ENCODE measurements at regions not wholly inside any gene's neighbourhood (a gene's known extent, or its start where the extent isn't known, plus 50 kb on each side); places are given as distances from the start of the nearest gene placed in this dataset.
A peak's percentile ranks its signal among the peaks of the same experiment; 100 is the strongest.

GRCh38 chr11:104620991-104621390 is 277.3 kb downstream of the CASP12 start:
- no peaks in the 10 kb centered on the region for H4K20me1 ChIP-seq (ENCODE audit: control insufficient read depth, extremely low read depth, insufficient read depth, low read length)

DNA sequence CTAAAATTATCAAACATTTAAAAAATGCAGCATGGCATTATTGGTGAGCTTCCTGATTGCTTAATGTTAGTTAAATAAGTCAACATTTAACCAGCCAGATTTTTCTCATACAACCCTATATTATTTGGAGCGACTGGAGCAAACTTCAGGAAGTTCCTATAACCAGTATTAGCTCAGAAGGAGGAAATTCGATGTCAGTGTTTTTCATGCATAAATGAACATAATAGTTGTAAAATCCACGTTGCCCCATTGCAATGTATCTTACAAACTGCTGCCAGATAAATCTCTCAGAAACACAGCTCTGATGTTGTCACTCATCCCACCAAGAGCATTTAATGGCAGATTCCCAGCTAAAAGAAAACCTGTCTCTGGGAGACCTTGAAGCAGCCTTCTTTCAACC is 278.5 kb downstream of the CASP12 start:
- Histone ChIP-seq H3K27me3 (ENCODE audit: control insufficient read depth, insufficient read depth, low read length) (no peaks in the 10 kb centered on the region), H2AFZ (ENCODE audit: low read length) (no peak overlapping the region), H3K27ac (ENCODE audit: insufficient read depth, low read length) (no peak overlapping the region), H3K4me3 (replicated peaks in 1 of 4; ENCODE audit: control extremely low read depth in 1 of 4, insufficient read depth in 1 of 4, low read depth in 3 of 4, low read length in 4 of 4) (no peak overlapping the region), H3K4me1 (ENCODE audit: control insufficient read depth, extremely low read depth, insufficient read depth, low read length) (peaks cover 2% of the 10 kb centered on the region), H3K79me2 (ENCODE audit: control insufficient read depth, insufficient read depth, low read length) (no peaks in the 10 kb centered on the region), H3K9me3 (ENCODE audit: control insufficient read depth, insufficient read depth, low read depth, low read length) (no peaks in the 10 kb centered on the region), H3K4me2 (ENCODE audit: extremely low read depth, insufficient read depth, low read length) (no peak overlapping the region), H3K36me3 (ENCODE audit: control insufficient read depth, insufficient read depth, low read length) (no peaks in the 10 kb centered on the region), H3K9ac (ENCODE audit: insufficient read depth, low read length) (no peak overlapping the region), H4K20me1 (ENCODE audit: control insufficient read depth, extremely low read depth, insufficient read depth, low read length) (no peaks in the 10 kb centered on the region)
- TF ChIP-seq EZH2 (IDR thresholded peaks at IDR 0.05; ENCODE audit: low read length, missing control alignments): no peak
- TF ChIP-seq, protein P1, sequence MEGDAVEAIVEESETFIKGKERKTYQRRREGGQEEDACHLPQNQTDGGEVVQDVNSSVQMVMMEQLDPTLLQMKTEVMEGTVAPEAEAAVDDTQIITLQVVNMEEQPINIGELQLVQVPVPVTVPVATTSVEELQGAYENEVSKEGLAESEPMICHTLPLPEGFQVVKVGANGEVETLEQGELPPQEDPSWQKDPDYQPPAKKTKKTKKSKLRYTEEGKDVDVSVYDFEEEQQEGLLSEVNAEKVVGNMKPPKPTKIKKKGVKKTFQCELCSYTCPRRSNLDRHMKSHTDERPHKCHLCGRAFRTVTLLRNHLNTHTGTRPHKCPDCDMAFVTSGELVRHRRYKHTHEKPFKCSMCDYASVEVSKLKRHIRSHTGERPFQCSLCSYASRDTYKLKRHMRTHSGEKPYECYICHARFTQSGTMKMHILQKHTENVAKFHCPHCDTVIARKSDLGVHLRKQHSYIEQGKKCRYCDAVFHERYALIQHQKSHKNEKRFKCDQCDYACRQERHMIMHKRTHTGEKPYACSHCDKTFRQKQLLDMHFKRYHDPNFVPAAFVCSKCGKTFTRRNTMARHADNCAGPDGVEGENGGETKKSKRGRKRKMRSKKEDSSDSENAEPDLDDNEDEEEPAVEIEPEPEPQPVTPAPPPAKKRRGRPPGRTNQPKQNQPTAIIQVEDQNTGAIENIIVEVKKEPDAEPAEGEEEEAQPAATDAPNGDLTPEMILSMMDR (conservative IDR thresholded peaks at IDR 0.05 in 1 of 2, IDR thresholded peaks at IDR 0.05 in 1 of 2; ENCODE audit: low read depth in 1 of 2, low read length in 2 of 2): no peak
- DNase-seq (ENCODE audit: low read depth in 2 of 2): no peak

More at GRCh38 chr11:104620991-104621390, 277.3 kb downstream of the CASP12 start:
- no peak for DNase-seq (ENCODE audit: low read depth in 2 of 2)
- Histone ChIP-seq H3K4me3 (replicated peaks in 1 of 4; ENCODE audit: control extremely low read depth in 1 of 4, insufficient read depth in 1 of 4, low read depth in 3 of 4, low read length in 4 of 4) (no peak overlapping the region), H3K4me1 (ENCODE audit: control insufficient read depth, extremely low read depth, insufficient read depth, low read length) (peaks cover 2% of the 10 kb centered on the region), H3K79me2 (ENCODE audit: control insufficient read depth, insufficient read depth, low read length) (no peaks in the 10 kb centered on the region), H3K9me3 (ENCODE audit: control insufficient read depth, insufficient read depth, low read depth, low read length) (no peaks in the 10 kb centered on the region), H2AFZ (ENCODE audit: low read length) (no peak overlapping the region), H3K36me3 (ENCODE audit: control insufficient read depth, insufficient read depth, low read length) (no peaks in the 10 kb centered on the region), H3K27ac (ENCODE audit: insufficient read depth, low read length) (no peak overlapping the region), H3K9ac (ENCODE audit: insufficient read depth, low read length) (no peak overlapping the region), H3K4me2 (ENCODE audit: extremely low read depth, insufficient read depth, low read length) (no peak overlapping the region), H3K27me3 (ENCODE audit: control insufficient read depth, insufficient read depth, low read length) (no peaks in the 10 kb centered on the region)
- no peak for TF ChIP-seq EZH2 (IDR thresholded peaks at IDR 0.05; ENCODE audit: low read length, missing control alignments)

- Histone ChIP-seq H3K36me3 (ENCODE audit: control insufficient read depth, insufficient read depth, low read length) (no peaks in the 10 kb centered on the region), H3K9ac (ENCODE audit: insufficient read depth, low read length) (no peak overlapping the region), H3K4me2 (ENCODE audit: extremely low read depth, insufficient read depth, low read length) (no peak overlapping the region), H3K9me3 (ENCODE audit: control insufficient read depth, insufficient read depth, low read depth, low read length) (no peaks in the 10 kb centered on the region), H2AFZ (ENCODE audit: low read length) (peak overlapping the region; percentile 49), H4K20me1 (ENCODE audit: control insufficient read depth, extremely low read depth, insufficient read depth, low read length) (no peaks in the 10 kb centered on the region), H3K4me3 (replicated peaks in 1 of 4; ENCODE audit: control extremely low read depth in 1 of 4, insufficient read depth in 1 of 4, low read depth in 3 of 4, low read length in 4 of 4) (no peak overlapping the region), H3K27me3 (ENCODE audit: control insufficient read depth, insufficient read depth, low read length) (no peaks in the 10 kb centered on the region), H3K27ac (ENCODE audit: insufficient read depth, low read length) (no peak overlapping the region), H3K79me2 (ENCODE audit: control insufficient read depth, insufficient read depth, low read length) (no peaks in the 10 kb centered on the region), H3K4me1 (ENCODE audit: control insufficient read depth, extremely low read depth, insufficient read depth, low read length) (peaks cover under 1% of the 10 kb centered on the region)
- TF ChIP-seq, protein P1 (conservative IDR thresholded peaks at IDR 0.05 in 1 of 2, IDR thresholded peaks at IDR 0.05 in 1 of 2; ENCODE audit: low read depth in 1 of 2, low read length in 2 of 2): no peak
- no peak for TF ChIP-seq EZH2 (IDR thresholded peaks at IDR 0.05; ENCODE audit: low read length, missing control alignments)
- DNase-seq (ENCODE audit: low read depth in 2 of 2): no peak
These were observed 279.3 kb downstream of the CASP12 start for GRCh38 chr11:104618954-104619353.
